ENCODE measurements at regions not wholly inside any gene's neighbourhood (a gene's known extent, or its start where the extent isn't known, plus 50 kb on each side); places are given as distances from the start of the nearest gene placed in this dataset.
"Not testable (repeated sequence)": the region's sequence is repeated elsewhere in the genome, so short reads cannot be mapped to it uniquely, and the experiment has no call there.

- DNase-seq, result no peak
These were observed 688.8 kb upstream of the SALL1 start for GRCh38 chr16:51839727-51840462.

DNA sequence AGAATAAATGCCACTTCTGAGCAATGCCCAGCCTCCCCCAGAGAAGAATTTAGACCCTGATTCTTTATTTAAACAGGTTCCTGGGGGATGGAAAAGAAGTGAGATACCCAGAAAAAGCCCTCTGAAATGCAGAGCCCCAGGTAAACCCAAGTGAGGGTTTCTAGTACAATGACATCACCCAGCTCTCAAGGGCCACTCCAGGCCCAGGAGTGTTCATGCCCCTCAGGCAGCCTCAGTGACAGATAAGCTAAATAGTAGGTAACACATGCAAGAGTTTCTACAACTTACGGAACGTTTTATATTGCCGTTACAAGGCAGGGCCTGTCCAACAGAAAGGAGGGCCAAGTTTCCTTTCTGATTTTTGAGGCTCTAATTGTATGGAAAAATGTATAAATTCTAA, 683.7 kb upstream of the SALL1 start:
- DNase-seq, result no peak

DNA sequence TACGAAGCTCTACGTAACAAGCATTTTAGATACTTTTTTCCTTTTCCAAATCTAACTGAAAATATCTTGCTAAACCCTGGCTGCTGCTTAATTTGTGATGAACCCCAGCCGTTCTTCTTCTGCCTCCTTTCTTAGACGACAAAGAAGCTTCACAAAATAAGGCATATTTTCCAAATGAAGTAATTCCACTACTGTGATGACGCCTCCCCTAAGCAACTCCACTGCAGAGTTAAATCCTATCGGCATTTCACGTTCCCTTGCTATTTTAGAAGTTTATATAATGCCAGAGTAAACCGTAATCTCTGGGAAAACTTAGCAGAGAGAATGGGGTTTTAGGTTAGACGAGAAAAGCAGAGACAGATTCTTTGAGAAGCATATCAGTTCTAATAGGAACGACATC, 683.1 kb upstream of the SALL1 start:
- no peak for DNase-seq

- no peak for DNase-seq
These were observed 680.7 kb upstream of the SALL1 start for GRCh38 chr16:51831595-51832367.

- not testable (repeated sequence) for DNase-seq
These were observed 680.0 kb upstream of the SALL1 start for GRCh38 chr16:51831034-51831433.

GRCh38 chr16:51825779-51826178, 674.7 kb upstream of the SALL1 start:
- DNase-seq, result no peak

- no peak for DNase-seq
These were observed 671.4 kb upstream of the SALL1 start for GRCh38 chr16:51822471-51822870.

DNA sequence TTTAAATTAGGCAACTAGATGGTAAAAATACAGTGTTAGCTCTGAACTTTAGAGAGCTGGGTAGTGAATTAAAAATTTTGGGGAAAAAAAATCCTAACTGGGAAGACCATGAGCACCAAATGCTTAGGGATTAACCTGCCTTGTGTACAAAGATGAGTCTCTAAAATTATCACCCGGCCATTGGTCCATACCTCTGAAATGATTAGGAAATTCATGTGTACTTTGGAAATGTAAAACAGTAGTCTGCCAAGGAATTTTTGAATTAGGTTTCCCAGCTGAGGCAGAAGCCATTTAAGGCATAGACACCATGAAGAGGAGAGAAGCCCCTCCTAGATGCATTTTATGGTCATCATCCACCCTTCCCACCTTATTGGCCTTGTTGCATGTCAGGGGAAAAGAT, 670.5 kb upstream of the SALL1 start:
- no peak for DNase-seq

GRCh38 chr16:51820176-51820575, 669.1 kb upstream of the SALL1 start:
- DNase-seq, result no peak

DNA sequence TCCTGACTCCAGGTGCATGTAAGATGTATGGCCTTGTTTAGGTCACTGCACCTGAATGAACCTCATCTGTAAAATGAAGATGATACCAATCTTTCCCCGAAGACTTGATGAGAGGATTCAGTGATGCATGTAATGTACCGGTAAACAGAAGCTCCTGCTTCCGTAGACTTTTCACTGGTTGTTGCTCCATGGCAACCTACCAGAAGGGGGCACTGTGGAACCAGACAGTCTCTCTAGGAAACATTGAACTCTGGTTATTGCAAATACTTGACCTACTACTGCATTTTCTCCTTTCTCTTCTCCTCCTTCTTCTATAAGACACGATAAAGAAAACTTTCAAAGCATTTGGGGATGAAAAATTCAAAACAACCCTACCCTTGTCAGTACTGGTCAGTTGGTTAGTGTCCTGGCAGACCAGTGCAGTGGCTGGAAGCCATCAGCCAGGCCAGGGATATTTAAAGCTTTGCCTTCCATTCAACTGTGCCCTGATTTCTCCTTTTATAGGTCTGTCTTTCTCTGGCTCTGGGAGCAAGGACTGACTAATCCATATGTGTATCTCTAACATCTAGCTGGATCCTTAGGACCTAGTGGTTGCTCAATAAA, 667.4 kb upstream of the SALL1 start:
- peak in 1 of 5 experiments; percentile 21 for DNase-seq

DNA sequence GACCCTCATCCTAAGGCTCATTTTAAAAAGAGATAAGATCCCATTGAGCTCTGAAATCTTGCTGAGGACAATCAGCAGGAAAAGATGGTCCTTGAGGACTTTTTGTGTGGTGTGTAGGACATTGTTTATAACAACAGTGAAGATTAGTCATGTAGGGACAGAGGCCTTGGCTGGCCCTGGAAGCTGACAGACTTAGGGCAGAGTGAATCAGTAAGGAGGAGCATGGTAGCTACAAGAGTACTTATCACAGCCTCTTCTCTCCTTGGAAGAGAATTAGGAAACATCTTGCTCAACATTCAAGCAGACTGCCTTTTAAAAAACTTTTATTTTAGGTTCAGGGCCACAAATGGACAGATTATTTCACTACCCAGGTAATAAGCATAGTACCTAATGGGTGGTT, 665.9 kb upstream of the SALL1 start:
- DNase-seq, result no peak

DNA sequence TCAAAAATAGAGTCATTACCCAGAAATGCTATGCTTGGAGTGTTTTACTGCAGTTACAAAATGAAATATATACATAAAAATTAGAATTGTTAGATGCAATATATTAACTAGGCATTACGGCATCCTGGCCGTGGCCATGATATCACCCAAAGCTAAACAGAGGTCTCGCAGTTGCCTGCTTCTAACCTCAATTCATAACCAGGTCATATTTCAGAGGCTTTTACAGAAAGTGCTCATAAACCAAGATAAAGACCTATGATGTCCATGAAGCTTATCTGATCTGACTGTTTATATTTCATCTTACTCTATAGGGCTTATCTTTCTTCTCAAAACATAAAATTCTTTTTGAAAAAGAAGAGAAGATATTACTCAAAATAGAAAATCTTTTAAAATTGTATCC, 664.5 kb upstream of the SALL1 start:
- DNase-seq, result no peak

GRCh38 chr16:51814617-51815016, 663.5 kb upstream of the SALL1 start:
- no peak for DNase-seq

DNA sequence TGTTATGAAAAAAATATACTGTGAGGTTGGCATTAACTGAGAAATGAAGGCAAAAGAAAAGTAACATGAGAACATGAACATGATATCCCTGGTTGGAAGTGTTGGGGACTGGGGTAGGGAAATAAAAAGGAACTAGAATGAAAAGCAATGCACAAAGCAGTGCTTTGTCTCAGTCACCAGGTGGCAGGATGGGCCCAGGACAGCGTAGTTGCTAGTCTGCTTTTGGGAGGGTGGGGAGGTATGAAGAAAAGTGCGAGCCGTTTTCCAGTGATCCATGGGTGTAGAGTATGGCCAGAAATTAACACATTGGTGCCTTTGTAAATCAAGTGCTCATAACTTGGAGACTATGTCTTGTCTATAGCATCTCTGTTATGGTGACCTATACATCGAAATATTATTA, 662.5 kb upstream of the SALL1 start:
- DNase-seq, result no peak

DNA sequence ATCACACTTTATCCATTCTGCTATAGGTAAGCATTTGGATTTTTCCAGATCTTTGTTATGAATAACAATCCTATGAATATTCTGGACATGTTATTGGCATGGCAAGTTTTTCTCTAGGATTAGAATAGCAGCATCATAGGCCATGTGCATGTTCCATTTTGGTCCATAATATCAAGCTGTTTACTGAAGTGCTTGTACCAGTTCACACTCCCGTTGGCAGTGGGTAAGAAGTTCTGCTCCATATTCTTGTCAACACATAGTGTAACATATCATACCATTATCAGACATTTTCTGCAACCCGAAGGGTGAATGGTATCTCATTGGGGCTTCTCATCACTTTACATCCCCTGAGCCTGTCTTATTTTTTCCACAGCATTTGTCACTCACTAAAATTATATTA, 661.9 kb upstream of the SALL1 start:
- DNase-seq, result no peak

DNA sequence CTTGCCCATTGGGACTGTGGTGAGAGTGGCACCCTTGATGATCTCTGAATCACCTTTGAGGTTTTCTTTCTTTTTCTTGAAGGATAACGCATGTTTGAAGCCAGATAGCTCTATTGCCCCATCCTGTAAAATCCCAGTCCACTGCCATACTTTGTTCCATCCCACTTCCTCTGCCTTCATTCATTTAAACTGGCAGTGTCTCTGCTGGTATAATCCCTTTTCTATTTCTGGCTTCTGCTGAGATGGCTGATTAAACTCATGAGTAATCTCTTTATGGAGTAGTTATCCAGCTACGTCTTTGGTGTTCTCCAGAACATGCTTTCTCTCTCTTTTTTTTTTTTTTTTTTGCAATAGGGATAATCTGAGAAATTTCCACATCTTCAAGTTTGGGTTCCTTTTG, 656.5 kb upstream of the SALL1 start:
- no peak for DNase-seq

DNA sequence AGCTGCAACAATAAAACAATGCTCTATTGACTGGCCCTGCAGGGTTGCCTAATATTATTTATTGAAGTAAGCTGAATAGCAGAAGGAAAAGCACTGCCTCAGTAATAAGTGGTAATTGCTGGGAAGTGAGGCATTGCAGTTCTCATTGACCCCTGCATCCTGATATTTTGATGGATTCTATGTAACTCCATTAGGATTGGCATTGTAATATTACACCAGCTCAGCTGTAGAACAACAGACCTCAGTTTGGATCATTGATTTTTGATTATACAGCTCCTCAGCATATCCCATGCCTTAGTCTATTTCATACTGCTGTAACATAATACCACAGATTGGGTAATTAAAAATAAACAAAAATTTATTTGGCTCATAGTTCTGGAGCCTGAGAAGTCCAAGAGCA, 650.6 kb upstream of the SALL1 start:
- DNase-seq, result no peak

GRCh38 chr16:51797669-51798259, 646.7 kb upstream of the SALL1 start:
- no peak for DNase-seq

DNA sequence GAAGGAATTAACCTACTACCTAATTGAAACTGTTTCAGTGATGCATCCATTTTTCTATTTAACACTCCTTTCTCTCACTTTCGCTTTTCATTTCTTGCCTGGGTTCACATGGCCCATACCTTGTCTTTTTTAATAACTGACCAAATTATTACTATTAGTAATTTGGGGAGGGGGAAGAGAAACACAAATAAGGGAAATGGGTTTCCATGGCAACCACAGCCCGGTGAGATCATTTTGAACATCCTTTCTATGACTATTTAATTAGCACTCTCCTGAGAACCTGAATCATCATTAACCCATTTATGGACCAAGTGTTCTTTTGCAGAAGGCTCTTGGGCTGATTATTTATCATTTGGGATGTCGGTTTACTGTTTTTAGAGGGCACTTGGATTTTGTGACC, 628.2 kb upstream of the SALL1 start:
- DNase-seq, result no peak

- DNase-seq, result no peak
These were observed 622.2 kb upstream of the SALL1 start for GRCh38 chr16:51773071-51773890.

GRCh38 chr16:51766739-51767138, 615.7 kb upstream of the SALL1 start:
- no peak for DNase-seq

DNA sequence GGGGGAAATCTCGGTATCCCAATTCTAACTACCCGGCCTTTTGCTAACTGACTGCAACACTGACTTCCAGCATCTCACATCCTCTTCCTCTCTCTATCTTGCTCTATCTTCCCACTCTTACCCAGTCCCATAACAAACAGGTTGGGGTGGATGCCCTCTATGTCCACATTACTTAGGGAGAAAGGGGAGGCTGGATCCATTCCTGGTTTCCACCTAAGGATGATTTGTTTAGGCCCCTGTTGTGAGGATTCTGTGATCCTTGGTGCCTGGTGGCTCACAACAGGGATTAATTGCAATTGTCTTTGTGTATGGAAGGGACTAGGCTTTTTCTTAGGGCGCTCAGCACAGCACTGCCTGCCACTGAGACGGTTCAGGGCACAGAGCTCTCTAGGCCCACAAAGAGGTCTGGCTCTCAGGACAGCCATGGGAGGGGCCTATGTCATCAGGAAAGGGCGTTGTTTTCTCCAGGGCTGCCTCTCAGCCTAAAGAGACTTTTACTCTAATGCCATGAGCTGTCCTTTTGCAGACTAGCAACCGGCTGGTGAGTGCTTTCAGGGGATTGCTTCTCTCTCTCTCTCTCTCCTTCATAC, 612.1 kb upstream of the SALL1 start:
- DNase-seq, result no peak
